ENCODE measurements at regions not wholly inside any gene's neighbourhood (a gene's known extent, or its start where the extent isn't known, plus 50 kb on each side); places are given as distances from the start of the nearest gene placed in this dataset.

GRCh38 chr18:71583252-71583651, 960.9 kb downstream of the CBLN2 start:
- Histone ChIP-seq H3K27me3 (ENCODE audit: control insufficient read depth, insufficient read depth, low read length) (no peaks in the 10 kb centered on the region), H3K27ac (ENCODE audit: low read length) (no peak overlapping the region), H3K4me3 (ENCODE audit: low read depth in 2 of 2, low read length in 2 of 2) (no peak overlapping the region), H3K36me3 (ENCODE audit: control insufficient read depth, insufficient read depth, low read length) (no peaks in the 10 kb centered on the region), H3K9me3 (ENCODE audit: control insufficient read depth, insufficient read depth, low read depth, low read length) (no peaks in the 10 kb centered on the region), H3K4me1 (ENCODE audit: control insufficient read depth, insufficient read depth, low read length) (no peaks in the 10 kb centered on the region)
- ChIA-PET CTCF (no interaction called here), POLR2A (no interaction called here)
- in situ Hi-C loops (cut with HindIII; ENCODE audit: low pct_unique_long_range_greater_than_20kb, low sequenced_read_pairs), result no loop called here
- TF ChIP-seq CTCF (IDR thresholded peaks at IDR 0.05) (no peak), TCF7L2 (IDR thresholded peaks at IDR 0.05; ENCODE audit: low read depth, low read length) (no peak), POLR2AphosphoS5 (IDR thresholded peaks at IDR 0.05; ENCODE audit: low read depth, low read length) (no peak), SIN3A (IDR thresholded peaks at IDR 0.05; ENCODE audit: borderline replicate concordance, insufficient read depth, low read depth, low read length) (no peak)
- TF ChIP-seq, protein P1, sequence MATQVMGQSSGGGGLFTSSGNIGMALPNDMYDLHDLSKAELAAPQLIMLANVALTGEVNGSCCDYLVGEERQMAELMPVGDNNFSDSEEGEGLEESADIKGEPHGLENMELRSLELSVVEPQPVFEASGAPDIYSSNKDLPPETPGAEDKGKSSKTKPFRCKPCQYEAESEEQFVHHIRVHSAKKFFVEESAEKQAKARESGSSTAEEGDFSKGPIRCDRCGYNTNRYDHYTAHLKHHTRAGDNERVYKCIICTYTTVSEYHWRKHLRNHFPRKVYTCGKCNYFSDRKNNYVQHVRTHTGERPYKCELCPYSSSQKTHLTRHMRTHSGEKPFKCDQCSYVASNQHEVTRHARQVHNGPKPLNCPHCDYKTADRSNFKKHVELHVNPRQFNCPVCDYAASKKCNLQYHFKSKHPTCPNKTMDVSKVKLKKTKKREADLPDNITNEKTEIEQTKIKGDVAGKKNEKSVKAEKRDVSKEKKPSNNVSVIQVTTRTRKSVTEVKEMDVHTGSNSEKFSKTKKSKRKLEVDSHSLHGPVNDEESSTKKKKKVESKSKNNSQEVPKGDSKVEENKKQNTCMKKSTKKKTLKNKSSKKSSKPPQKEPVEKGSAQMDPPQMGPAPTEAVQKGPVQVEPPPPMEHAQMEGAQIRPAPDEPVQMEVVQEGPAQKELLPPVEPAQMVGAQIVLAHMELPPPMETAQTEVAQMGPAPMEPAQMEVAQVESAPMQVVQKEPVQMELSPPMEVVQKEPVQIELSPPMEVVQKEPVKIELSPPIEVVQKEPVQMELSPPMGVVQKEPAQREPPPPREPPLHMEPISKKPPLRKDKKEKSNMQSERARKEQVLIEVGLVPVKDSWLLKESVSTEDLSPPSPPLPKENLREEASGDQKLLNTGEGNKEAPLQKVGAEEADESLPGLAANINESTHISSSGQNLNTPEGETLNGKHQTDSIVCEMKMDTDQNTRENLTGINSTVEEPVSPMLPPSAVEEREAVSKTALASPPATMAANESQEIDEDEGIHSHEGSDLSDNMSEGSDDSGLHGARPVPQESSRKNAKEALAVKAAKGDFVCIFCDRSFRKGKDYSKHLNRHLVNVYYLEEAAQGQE (IDR thresholded peaks at IDR 0.05; ENCODE audit: insufficient read depth in 1 of 2, low read depth in 2 of 2, low read length in 1 of 2), result no peak
- no peak for DNase-seq (ENCODE audit: low read depth, low spot score)
- ATAC-seq, result no peak
- intact Hi-C loops (cut with micrococcal nuclease; ENCODE audit: unreplicated experiment), result no loop called here
- no TSS peak for BruUV-seq (replicated peaks)

DNA sequence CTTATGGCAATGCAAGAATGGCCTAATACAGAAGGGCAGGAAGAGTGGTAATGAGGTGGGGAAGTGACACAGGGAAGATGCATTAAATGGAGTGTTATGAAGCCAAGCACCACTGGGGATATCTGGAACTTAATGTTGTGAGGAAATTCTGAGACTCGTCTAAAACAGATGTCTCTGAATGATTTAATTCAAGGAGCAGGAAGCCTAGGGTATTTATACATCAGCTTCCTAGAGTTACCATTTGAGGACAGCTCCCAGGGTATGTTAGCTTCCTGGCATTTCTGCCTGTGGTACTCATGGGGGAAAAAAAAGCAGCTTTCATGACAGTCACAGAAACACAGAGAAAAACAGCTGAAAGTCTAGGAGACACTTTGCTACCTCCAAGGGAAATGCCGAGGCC, 989.5 kb downstream of the CBLN2 start:
- CTCF ChIA-PET, result no interaction called here
- no peaks in the 10 kb centered on the region for H3K27me3 ChIP-seq (ENCODE audit: control insufficient read depth, insufficient read depth, low read length)
- H3K27ac ChIP-seq (ENCODE audit: low read length), result no peak overlapping the region
- H3K4me1 ChIP-seq (ENCODE audit: control insufficient read depth, insufficient read depth, low read length), result no peaks in the 10 kb centered on the region
- no peak overlapping the region for H3K4me3 ChIP-seq (ENCODE audit: low read depth in 2 of 2, low read length in 2 of 2)
- TF ChIP-seq POLR2AphosphoS5 (IDR thresholded peaks at IDR 0.05; ENCODE audit: low read depth, low read length) (no peak), CTCF (IDR thresholded peaks at IDR 0.05) (no peak), SIN3A (IDR thresholded peaks at IDR 0.05; ENCODE audit: borderline replicate concordance, insufficient read depth, low read depth, low read length) (no peak), TCF7L2 (IDR thresholded peaks at IDR 0.05; ENCODE audit: low read depth, low read length) (no peak)
- TF ChIP-seq, protein P1 (IDR thresholded peaks at IDR 0.05; ENCODE audit: insufficient read depth in 1 of 2, low read depth in 2 of 2, low read length in 1 of 2), result no peak
- POLR2A ChIA-PET, result no interaction called here
- H3K9me3 ChIP-seq (ENCODE audit: control insufficient read depth, insufficient read depth, low read depth, low read length), result no peaks in the 10 kb centered on the region
- intact Hi-C loops (cut with micrococcal nuclease; ENCODE audit: unreplicated experiment) (no loop called here), in situ Hi-C loops (cut with HindIII; ENCODE audit: low pct_unique_long_range_greater_than_20kb, low sequenced_read_pairs) (no loop called here)
- BruUV-seq (replicated peaks), result no TSS peak
- H3K36me3 ChIP-seq (ENCODE audit: control insufficient read depth, insufficient read depth, low read length), result no peaks in the 10 kb centered on the region
- no peak for ATAC-seq
- no peak for DNase-seq (ENCODE audit: low read depth, low spot score)
